ENCODE measurements at regions not wholly inside any gene's neighbourhood (a gene's known extent, or its start where the extent isn't known, plus 50 kb on each side); places are given as distances from the start of the nearest gene placed in this dataset.

DNA sequence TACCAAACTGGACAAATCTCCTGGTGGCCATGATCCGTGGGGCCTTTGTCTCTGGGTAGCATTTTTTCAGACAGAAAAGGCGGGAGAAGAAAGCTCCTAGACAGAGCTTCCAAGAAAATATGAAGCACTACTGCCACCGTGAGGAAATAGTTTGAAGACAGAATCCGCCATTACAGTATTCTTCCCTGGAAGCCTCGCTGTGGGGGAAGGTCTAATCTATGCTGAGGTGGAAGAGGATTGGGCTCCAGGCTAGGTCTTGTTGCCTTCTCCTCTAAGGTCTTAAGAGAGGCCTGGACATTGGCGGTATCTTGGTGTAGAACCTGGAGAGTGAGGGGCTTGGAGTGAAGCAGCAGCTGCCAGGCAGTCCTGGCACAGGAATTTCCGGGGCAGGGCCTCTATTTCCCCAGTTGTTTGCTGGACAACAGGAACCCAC lies 218.9 kb downstream of the OR13H1 start:
- no peak for DNase-seq (ENCODE audit: low read depth, low spot score)
- dilution Hi-C loops (cut with MboI; ENCODE audit: extremely low pct_ligation_motif_present, low sequenced_read_pairs) (no loop called here), intact Hi-C loops (cut with micrococcal nuclease) (no loop called here)
- Histone ChIP-seq H4K20me1 (replicated peaks; ENCODE audit: control insufficient read depth, extremely low read depth, insufficient read depth, low read length) (no peaks in the 10 kb centered on the region), H3K4me1 (ENCODE audit: control insufficient read depth, extremely low read depth, insufficient read depth, low read length) (no peaks in the 10 kb centered on the region), H3K9me1 (replicated peaks; ENCODE audit: control insufficient read depth, extremely low read depth, insufficient read depth, low read length) (no peaks in the 10 kb centered on the region), H3K79me2 (ENCODE audit: control insufficient read depth, insufficient read depth, low read length) (no peaks in the 10 kb centered on the region), H3K4me2 (ENCODE audit: insufficient read depth, low read length) (no peak overlapping the region), H3K36me3 (ENCODE audit: control insufficient read depth in 2 of 2, extremely low read depth in 1 of 2, insufficient read depth in 2 of 2, low read length in 2 of 2) (no peaks in the 10 kb centered on the region), H3K27ac (ENCODE audit: insufficient read depth, low read depth, low read length) (no peak overlapping the region), H3K9ac (replicated peaks; ENCODE audit: extremely low read depth, insufficient read depth, low read length) (no peak overlapping the region), H3K4me3 (replicated peaks in 1 of 3; ENCODE audit: insufficient read depth in 1 of 3, low read depth in 1 of 3, low read length in 3 of 3) (no peak overlapping the region), H3K27me3 (ENCODE audit: control insufficient read depth in 2 of 2, insufficient read depth in 2 of 2, low read length in 2 of 2) (no peaks in the 10 kb centered on the region), H3K9me3 (replicated peaks; ENCODE audit: control insufficient read depth, insufficient read depth, low read length) (no peaks in the 10 kb centered on the region), H2AFZ (ENCODE audit: low read depth, low read length) (no peak overlapping the region)
- no peak for FAIRE-seq
- no peak for TF ChIP-seq MYC (IDR thresholded peaks at IDR 0.05; ENCODE audit: low read depth, low read length)
- TF ChIP-seq MAX (IDR thresholded peaks at IDR 0.05; ENCODE audit: insufficient read depth, insufficient read length) = no peak
- TF ChIP-seq EZH2 (IDR thresholded peaks at IDR 0.05; ENCODE audit: borderline replicate concordance, low read depth, low read length, severe bottlenecking) = no peak
- no peak for TF ChIP-seq FOS (IDR thresholded peaks at IDR 0.05; ENCODE audit: borderline replicate concordance, insufficient read depth, low read length)
- TF ChIP-seq GATA2 (IDR thresholded peaks at IDR 0.05; ENCODE audit: insufficient read depth, insufficient read length, low read depth, low read length) = no peak
- TF ChIP-seq POLR2AphosphoS5 (IDR thresholded peaks at IDR 0.05; ENCODE audit: insufficient read depth, low read depth, low read length) = no peak
- TF ChIP-seq, protein P1, sequence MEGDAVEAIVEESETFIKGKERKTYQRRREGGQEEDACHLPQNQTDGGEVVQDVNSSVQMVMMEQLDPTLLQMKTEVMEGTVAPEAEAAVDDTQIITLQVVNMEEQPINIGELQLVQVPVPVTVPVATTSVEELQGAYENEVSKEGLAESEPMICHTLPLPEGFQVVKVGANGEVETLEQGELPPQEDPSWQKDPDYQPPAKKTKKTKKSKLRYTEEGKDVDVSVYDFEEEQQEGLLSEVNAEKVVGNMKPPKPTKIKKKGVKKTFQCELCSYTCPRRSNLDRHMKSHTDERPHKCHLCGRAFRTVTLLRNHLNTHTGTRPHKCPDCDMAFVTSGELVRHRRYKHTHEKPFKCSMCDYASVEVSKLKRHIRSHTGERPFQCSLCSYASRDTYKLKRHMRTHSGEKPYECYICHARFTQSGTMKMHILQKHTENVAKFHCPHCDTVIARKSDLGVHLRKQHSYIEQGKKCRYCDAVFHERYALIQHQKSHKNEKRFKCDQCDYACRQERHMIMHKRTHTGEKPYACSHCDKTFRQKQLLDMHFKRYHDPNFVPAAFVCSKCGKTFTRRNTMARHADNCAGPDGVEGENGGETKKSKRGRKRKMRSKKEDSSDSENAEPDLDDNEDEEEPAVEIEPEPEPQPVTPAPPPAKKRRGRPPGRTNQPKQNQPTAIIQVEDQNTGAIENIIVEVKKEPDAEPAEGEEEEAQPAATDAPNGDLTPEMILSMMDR (IDR thresholded peaks at IDR 0.05; ENCODE audit: extremely low read depth in 1 of 2, insufficient read depth in 1 of 2, low read depth in 1 of 2, low read length in 2 of 2) = no peak
- no peak for TF ChIP-seq POLR2A (IDR thresholded peaks at IDR 0.05; ENCODE audit: low read depth, low read length)
- TF ChIP-seq JUN (IDR thresholded peaks at IDR 0.05; ENCODE audit: borderline replicate concordance, insufficient read depth, insufficient read length, low read depth) = no peak
- no TSS peak for BruUV-seq (replicated peaks)
- CTCF ChIA-PET = no interaction called here
- POLR2A ChIA-PET = no interaction called here

All from endothelial cell of umbilical vein (primary cell).